IgD-negative memory B cell (primary cell): ENCODE measurements at regions not wholly inside any gene's neighbourhood (a gene's known extent, or its start where the extent isn't known, plus 50 kb on each side); places are given as distances from the start of the nearest gene placed in this dataset.

Source experiments
- H3K27ac Mint-ChIP-seq, 3 donors: one replicate each; pipeline ENCODE4 v1.8.0; 2020 to 2022; ENCODE audit warnings: mild to moderate bottlenecking in 3 of 3, mixed read lengths in 3 of 3, moderate library complexity in 1 of 3
- H3K27me3 Mint-ChIP-seq: one replicate; pipeline ENCODE4 v1.8.0; 2021; ENCODE audit warnings: mixed read lengths
- H3K36me3 Mint-ChIP-seq: one replicate; pipeline ENCODE4 v1.8.0; 2020; ENCODE audit warnings: mild to moderate bottlenecking, mixed read lengths
- H3K4me1 Mint-ChIP-seq, 3 donors: one replicate each; pipeline ENCODE4 v1.8.0; 2020 to 2022; ENCODE audit warnings: mixed read lengths in 3 of 3, mild to moderate bottlenecking in 1 of 3
- H3K4me3 Mint-ChIP-seq, 4 donors: one replicate each; pipeline ENCODE4 v1.8.0; 2020 to 2022; ENCODE audit warnings: mild to moderate bottlenecking in 4 of 4, mixed read lengths in 4 of 4, moderate library complexity in 3 of 4
- H3K9me3 Mint-ChIP-seq, 3 donors: one replicate each; pipeline ENCODE4 v1.8.0; 2020 to 2021; ENCODE audit warnings: mixed read lengths in 3 of 3, mild to moderate bottlenecking in 1 of 3

GRCh38 chr3:72128921-72129320 is 344.0 kb upstream of the PROK2 start:
- Mint-ChIP-seq H3K4me1 (peaks cover 0 to 3% (median 2%) of the 10 kb centered on the region in 3 donors), H3K27ac (no peak overlapping the region), H3K4me3 (no peak overlapping the region), H3K27me3 (peaks cover 2% of the 10 kb centered on the region), H3K9me3 (no peaks in the 10 kb centered on the region), H3K36me3 (peaks cover 4% of the 10 kb centered on the region)

GRCh38 chr3:72127844-72128243 is 342.9 kb upstream of the PROK2 start:
- no peak overlapping the region for H3K27ac Mint-ChIP-seq
- no peaks in the 10 kb centered on the region for H3K9me3 Mint-ChIP-seq
- H3K4me1 Mint-ChIP-seq = peaks cover 0 to 3% (median 2%) of the 10 kb centered on the region in 3 donors
- no peak overlapping the region for H3K4me3 Mint-ChIP-seq
- H3K36me3 Mint-ChIP-seq = peaks cover 1% of the 10 kb centered on the region
- peaks cover 2% of the 10 kb centered on the region for H3K27me3 Mint-ChIP-seq

DNA sequence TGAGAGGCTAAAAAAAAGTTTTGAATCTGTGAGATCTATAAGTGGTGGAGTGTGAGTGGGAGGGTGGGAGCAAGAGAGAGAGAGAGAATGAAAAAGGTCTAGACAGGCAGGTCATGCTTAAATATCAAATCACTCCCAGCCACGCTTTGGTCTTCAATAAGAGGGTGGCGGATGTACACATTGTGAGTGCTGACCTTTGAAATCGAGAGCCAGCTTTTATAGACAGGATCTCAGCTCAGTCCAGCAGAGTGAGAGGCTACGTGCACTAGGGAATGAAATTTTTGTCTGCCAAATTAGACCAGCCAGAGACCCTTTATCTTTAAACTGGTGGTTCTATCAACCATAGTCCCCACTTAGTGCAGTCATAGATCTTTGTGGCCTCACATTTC is 342.3 kb upstream of the PROK2 start:
- peaks cover 1% of the 10 kb centered on the region for H3K36me3 Mint-ChIP-seq
- no peaks in the 10 kb centered on the region for H3K9me3 Mint-ChIP-seq
- H3K4me3 Mint-ChIP-seq = no peak overlapping the region
- no peak overlapping the region for H3K27ac Mint-ChIP-seq
- H3K4me1 Mint-ChIP-seq = peaks cover 0 to 3% (median 0%) of the 10 kb centered on the region in 3 donors
- H3K27me3 Mint-ChIP-seq = peaks cover 2% of the 10 kb centered on the region

GRCh38 chr3:72126441-72127223 is 341.7 kb upstream of the PROK2 start:
- Mint-ChIP-seq H3K27me3 (peaks cover 2% of the 10 kb centered on the region), H3K27ac (no peak overlapping the region), H3K9me3 (no peaks in the 10 kb centered on the region), H3K36me3 (peaks cover 1% of the 10 kb centered on the region), H3K4me1 (peaks cover 0 to 3% (median 0%) of the 10 kb centered on the region in 3 donors), H3K4me3 (peak overlapping the region in 1 of 4 donors; percentile 24)

DNA sequence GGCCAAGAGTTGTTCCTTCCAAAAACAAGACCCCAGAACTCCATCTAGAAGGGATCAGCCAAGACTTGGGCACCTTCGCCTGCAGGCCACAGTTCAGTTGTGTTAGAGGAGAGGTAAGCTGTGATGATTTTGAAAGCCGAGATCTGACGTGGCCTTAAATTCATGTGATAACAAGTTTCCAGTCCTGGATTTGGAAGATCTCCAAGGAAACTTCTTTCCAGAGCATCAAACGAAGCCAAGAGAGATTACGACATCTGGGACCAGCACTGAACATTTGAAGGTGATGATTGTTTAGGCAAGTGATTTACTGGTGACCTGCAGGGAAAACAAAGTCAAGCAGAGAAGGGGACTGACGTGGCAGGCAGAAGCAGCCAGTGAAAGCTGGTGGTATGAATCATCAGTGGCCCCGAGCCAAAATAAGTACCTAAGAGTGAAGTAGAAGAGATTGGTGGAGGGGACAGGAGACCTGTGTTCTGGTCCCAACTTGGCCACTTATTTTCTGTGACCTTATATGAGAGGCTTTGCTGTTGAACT is 339.0 kb upstream of the PROK2 start:
- peaks cover 4% of the 10 kb centered on the region for H3K36me3 Mint-ChIP-seq
- no peak overlapping the region for H3K4me3 Mint-ChIP-seq
- H3K4me1 Mint-ChIP-seq = peaks cover 0 to 2% (median 2%) of the 10 kb centered on the region in 3 donors
- H3K9me3 Mint-ChIP-seq = no peaks in the 10 kb centered on the region
- no peak overlapping the region for H3K27ac Mint-ChIP-seq
- no peaks in the 10 kb centered on the region for H3K27me3 Mint-ChIP-seq

DNA sequence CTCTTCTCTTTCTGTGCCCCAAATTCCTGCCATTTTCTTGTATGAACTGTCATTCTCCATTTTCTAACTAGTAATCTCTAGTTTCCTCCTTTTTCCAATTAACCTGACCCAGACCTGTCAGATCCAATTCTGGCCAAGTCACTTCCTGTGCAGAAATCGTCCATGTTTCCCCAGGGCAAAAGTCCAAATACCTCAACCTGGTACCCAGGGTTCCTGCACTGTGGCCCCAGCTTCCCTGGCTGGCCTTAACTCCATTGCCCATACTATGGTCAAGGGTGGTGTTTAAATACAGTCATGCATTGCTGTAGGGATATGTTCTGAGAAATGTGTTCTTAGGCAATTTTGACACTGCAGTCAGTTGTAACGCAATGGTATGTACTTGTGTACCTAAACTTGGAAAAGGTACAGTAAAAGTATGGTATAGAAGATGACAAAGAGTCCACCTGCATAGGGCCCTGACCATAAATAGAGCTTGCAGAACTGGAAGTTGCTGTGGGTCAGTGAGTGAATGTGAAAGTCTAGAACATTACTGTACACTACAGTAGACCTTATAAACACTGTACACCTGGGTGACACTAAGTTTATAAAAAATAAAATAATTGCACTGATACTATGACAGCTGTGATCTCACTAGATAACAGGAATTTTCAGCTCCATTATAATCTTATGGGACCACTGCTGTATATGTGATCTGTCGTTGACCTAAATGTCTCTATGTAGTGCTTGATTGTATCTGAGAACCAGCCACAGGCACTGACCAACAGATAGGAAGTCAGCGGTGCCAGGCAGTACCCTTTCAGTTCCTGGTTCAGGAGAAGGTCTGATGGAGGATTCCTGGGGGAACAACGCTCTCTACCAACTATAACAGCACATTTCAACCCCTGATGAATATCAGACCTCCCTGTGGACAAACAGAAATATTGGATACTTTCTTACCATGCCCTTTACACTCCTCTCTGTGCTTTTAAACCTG is 336.1 kb upstream of the PROK2 start:
- Mint-ChIP-seq H3K36me3 (peaks cover 4% of the 10 kb centered on the region), H3K4me3 (no peak overlapping the region), H3K9me3 (no peaks in the 10 kb centered on the region), H3K4me1 (peaks cover 0 to 2% (median 2%) of the 10 kb centered on the region in 3 donors), H3K27me3 (peaks cover 3% of the 10 kb centered on the region), H3K27ac (no peak overlapping the region)

DNA sequence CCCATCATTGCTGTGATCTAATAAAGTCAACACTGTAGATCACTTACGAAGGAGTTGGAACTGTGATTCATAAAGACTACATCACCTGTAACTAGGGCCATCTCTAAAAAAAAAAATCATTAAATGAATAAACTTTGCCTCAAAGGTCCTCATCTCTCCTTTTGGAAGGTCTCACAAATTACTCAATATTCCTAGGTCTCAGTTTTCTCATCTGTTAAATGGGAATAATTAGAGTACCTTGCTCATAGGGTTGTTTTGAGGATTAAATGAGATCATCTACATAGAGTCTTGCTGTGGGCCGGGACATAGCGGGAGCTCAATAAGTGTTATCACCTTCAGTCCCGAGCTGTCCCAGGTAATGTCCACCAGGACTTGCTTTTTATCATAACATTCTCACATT is 335.1 kb upstream of the PROK2 start:
- H3K4me1 Mint-ChIP-seq = peaks cover 0 to 2% (median 2%) of the 10 kb centered on the region in 3 donors
- peaks cover 3% of the 10 kb centered on the region for H3K27me3 Mint-ChIP-seq
- H3K27ac Mint-ChIP-seq = no peak overlapping the region
- no peaks in the 10 kb centered on the region for H3K9me3 Mint-ChIP-seq
- no peak overlapping the region for H3K4me3 Mint-ChIP-seq
- H3K36me3 Mint-ChIP-seq = peaks cover 5% of the 10 kb centered on the region

- peaks cover 3% of the 10 kb centered on the region for H3K27me3 Mint-ChIP-seq
- H3K4me3 Mint-ChIP-seq = no peak overlapping the region
- no peaks in the 10 kb centered on the region for H3K9me3 Mint-ChIP-seq
- peaks cover 0 to 2% (median 2%) of the 10 kb centered on the region in 3 donors for H3K4me1 Mint-ChIP-seq
- peaks cover 5% of the 10 kb centered on the region for H3K36me3 Mint-ChIP-seq
- H3K27ac Mint-ChIP-seq = no peak overlapping the region
Observed at GRCh38 chr3:72118628-72119027, 333.7 kb upstream of the PROK2 start.

- Mint-ChIP-seq H3K4me1 (peaks cover 0 to 2% (median 0%) of the 10 kb centered on the region in 3 donors), H3K36me3 (peaks cover 5% of the 10 kb centered on the region), H3K27ac (no peak overlapping the region), H3K27me3 (peaks cover 5% of the 10 kb centered on the region), H3K9me3 (no peaks in the 10 kb centered on the region), H3K4me3 (no peak overlapping the region)
Observed at GRCh38 chr3:72116226-72116625, 331.3 kb upstream of the PROK2 start.

GRCh38 chr3:72115307-72115706 is 330.4 kb upstream of the PROK2 start:
- Mint-ChIP-seq H3K9me3 (no peaks in the 10 kb centered on the region), H3K4me3 (no peak overlapping the region), H3K27ac (no peak overlapping the region), H3K4me1 (no peaks in the 10 kb centered on the region), H3K27me3 (peaks cover 8% of the 10 kb centered on the region), H3K36me3 (peaks cover 3% of the 10 kb centered on the region)

- no peak overlapping the region for H3K4me3 Mint-ChIP-seq
- H3K36me3 Mint-ChIP-seq = peaks cover 4% of the 10 kb centered on the region
- no peaks in the 10 kb centered on the region for H3K9me3 Mint-ChIP-seq
- no peak overlapping the region for H3K27ac Mint-ChIP-seq
- H3K27me3 Mint-ChIP-seq = peaks cover 10% of the 10 kb centered on the region
- H3K4me1 Mint-ChIP-seq = no peaks in the 10 kb centered on the region
Observed at GRCh38 chr3:72114773-72115172, 329.8 kb upstream of the PROK2 start.

DNA sequence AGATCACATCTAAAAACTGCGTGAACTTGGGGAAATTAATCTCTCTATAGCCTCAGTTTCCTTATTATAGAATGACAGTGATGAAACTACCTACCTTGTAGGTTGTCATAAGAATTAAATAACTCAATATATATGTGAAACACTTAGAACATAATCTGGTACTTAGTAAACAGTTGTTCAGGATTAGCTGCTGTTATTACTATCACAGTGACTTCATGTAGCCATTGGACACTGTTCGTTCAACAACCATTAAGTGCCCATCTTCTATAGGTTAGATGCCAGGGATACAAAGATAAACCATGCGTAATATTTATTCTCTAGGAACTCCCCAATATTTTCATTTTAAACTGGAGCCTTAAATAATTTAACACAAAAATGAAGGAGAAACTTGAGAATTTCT is 329.0 kb upstream of the PROK2 start:
- no peaks in the 10 kb centered on the region for H3K4me1 Mint-ChIP-seq
- H3K27ac Mint-ChIP-seq = no peak overlapping the region
- peaks cover 10% of the 10 kb centered on the region for H3K27me3 Mint-ChIP-seq
- no peak overlapping the region for H3K4me3 Mint-ChIP-seq
- no peaks in the 10 kb centered on the region for H3K9me3 Mint-ChIP-seq
- H3K36me3 Mint-ChIP-seq = peaks cover 5% of the 10 kb centered on the region

GRCh38 chr3:72113564-72113963 is 328.6 kb upstream of the PROK2 start:
- peaks cover 5% of the 10 kb centered on the region for H3K36me3 Mint-ChIP-seq
- H3K27me3 Mint-ChIP-seq = peaks cover 10% of the 10 kb centered on the region
- H3K4me3 Mint-ChIP-seq = no peak overlapping the region
- no peaks in the 10 kb centered on the region for H3K9me3 Mint-ChIP-seq
- H3K27ac Mint-ChIP-seq = no peak overlapping the region
- no peaks in the 10 kb centered on the region for H3K4me1 Mint-ChIP-seq

DNA sequence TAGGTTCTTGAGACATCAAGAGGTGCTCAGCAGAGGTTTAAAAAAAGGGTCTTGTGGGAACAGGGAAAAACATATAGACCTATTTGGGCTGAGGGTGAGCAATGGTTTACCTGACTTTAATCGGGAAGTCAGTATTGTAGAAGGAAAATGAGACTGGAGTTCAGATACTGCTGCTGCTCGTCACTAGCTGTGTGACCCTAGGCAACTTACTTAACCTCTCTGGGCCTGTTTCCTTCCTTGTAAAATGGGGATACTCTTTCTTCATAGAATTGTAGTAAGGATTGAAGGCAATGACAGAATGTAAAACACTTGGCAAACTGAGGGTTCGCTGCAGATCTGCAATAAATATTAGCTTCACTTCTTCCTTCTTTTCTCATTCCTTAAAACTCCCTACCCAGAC is 327.5 kb upstream of the PROK2 start:
- peaks cover 10% of the 10 kb centered on the region for H3K27me3 Mint-ChIP-seq
- no peaks in the 10 kb centered on the region for H3K9me3 Mint-ChIP-seq
- H3K4me3 Mint-ChIP-seq = no peak overlapping the region
- H3K4me1 Mint-ChIP-seq = no peaks in the 10 kb centered on the region
- H3K27ac Mint-ChIP-seq = peak overlapping the region in 1 of 3 donors; percentile 58
- H3K36me3 Mint-ChIP-seq = peaks cover 5% of the 10 kb centered on the region
